Liver (tissue), 8 donors: ENCODE measurements at regions not wholly inside any gene's neighbourhood (a gene's known extent, or its start where the extent isn't known, plus 50 kb on each side); places are given as distances from the start of the nearest gene placed in this dataset.

ENCODE experiments used
- DNase-seq: peaks from one replicate; pipeline ENCODE4 v3.0.0-alpha.2; 2017; ENCODE audit warnings: low spot score
- H3K27ac ChIP-seq, 2 donors: one replicate each; pipeline ENCODE4 v1.7.0; 2013; ENCODE audit warnings: inconsistent platforms in 2 of 2, low read length in 2 of 2, control low read depth in 1 of 2, low read depth in 1 of 2, mild to moderate bottlenecking in 1 of 2
- H3K27me3 ChIP-seq, 4 donors: one replicate each; pipeline versions ENCODE4 v1.6.1 to v1.7.0; 2013; ENCODE audit warnings: low read length in 3 of 4, inconsistent platforms in 1 of 4, mild to moderate bottlenecking in 1 of 4, moderate library complexity in 1 of 4; ENCODE audit not compliant: control insufficient read depth in 4 of 4, insufficient read depth in 4 of 4
- H3K36me3 ChIP-seq, 4 donors: one replicate each; pipeline versions ENCODE4 v1.6.1 to v1.7.0; 2013; ENCODE audit warnings: low read length in 3 of 4, mild to moderate bottlenecking in 3 of 4, low read depth in 1 of 4, moderate library complexity in 1 of 4; ENCODE audit not compliant: control insufficient read depth in 4 of 4, insufficient read depth in 3 of 4
- H3K4me1 ChIP-seq, 4 donors: one replicate each; pipeline versions ENCODE4 v1.6.1 to v1.7.0; 2013; ENCODE audit warnings: low read length in 3 of 4, mild to moderate bottlenecking in 3 of 4, moderate library complexity in 1 of 4; ENCODE audit not compliant: control insufficient read depth in 4 of 4, insufficient read depth in 4 of 4
- H3K4me3 ChIP-seq, 3 donors: one replicate each; pipeline versions ENCODE4 v1.6.1 to v1.7.0; 2013; ENCODE audit warnings: low read length in 3 of 3, control low read depth in 1 of 3, low read depth in 1 of 3, mild to moderate bottlenecking in 1 of 3
- H3K9ac ChIP-seq, 2 donors: one replicate each; pipeline ENCODE4 v1.7.0; 2013; ENCODE audit warnings: low read length in 2 of 2, mild to moderate bottlenecking in 2 of 2, moderate library complexity in 2 of 2, control low read depth in 1 of 2, low read depth in 1 of 2
- H3K9me3 ChIP-seq, 4 donors: one replicate each; pipeline versions ENCODE4 v1.6.1 to v1.7.0; 2013; ENCODE audit warnings: low read length in 3 of 4; ENCODE audit not compliant: control insufficient read depth in 4 of 4
- ATF3 ChIP-seq: IDR thresholded peaks from 2 replicates; pipeline ENCODE4 v1.6.1; 2016; ENCODE audit warnings: antibody characterized with exemption
- CTCF ChIP-seq: fragments of 150-350 bp; IDR thresholded peaks from 2 replicates; pipeline ENCODE4 v1.5.1; 2017; ENCODE audit warnings: improper control_type of control experiment, low read depth, low read length; ENCODE audit not compliant: missing input control
- EGR1 ChIP-seq, 2 donors: IDR thresholded peaks; 2 replicates each; pipeline ENCODE4 v1.6.1; 2016 to 2018; ENCODE audit warnings: antibody characterized with exemption in 2 of 2, low read depth in 2 of 2
- FOXA1 ChIP-seq: IDR thresholded peaks from 2 replicates; pipeline ENCODE4 v1.6.1; 2016; ENCODE audit warnings: antibody characterized with exemption
- FOXA2 ChIP-seq: IDR thresholded peaks from 2 replicates; pipeline ENCODE4 v1.6.1; 2016; ENCODE audit warnings: antibody characterized with exemption
- GABPA ChIP-seq, 2 donors: IDR thresholded peaks in 1 of 2; conservative IDR thresholded peaks in 1 of 2; 2 replicates each; pipeline ENCODE4 v1.6.1; 2016; ENCODE audit warnings: antibody characterized with exemption in 2 of 2, mild to moderate bottlenecking in 1 of 2, moderate library complexity in 1 of 2
- HNF4A ChIP-seq, 2 donors: conservative IDR thresholded peaks; 2 replicates each; pipeline ENCODE4 v1.6.1; 2016; ENCODE audit warnings: antibody characterized with exemption in 2 of 2, mild to moderate bottlenecking in 2 of 2
- HNF4G ChIP-seq: IDR thresholded peaks from 2 replicates; pipeline ENCODE4 v1.6.1; 2016; ENCODE audit warnings: antibody characterized with exemption
- JUND ChIP-seq, 2 donors: IDR thresholded peaks; 2 replicates each; pipeline ENCODE4 v1.6.1; 2016; ENCODE audit warnings: antibody characterized with exemption in 2 of 2
- NR2F2 ChIP-seq: IDR thresholded peaks from 2 replicates; pipeline ENCODE4 v1.6.1; 2016; ENCODE audit warnings: antibody characterized with exemption
- RAD21 ChIP-seq, 2 donors: IDR thresholded peaks; 2 replicates each; pipeline ENCODE4 v1.6.1; 2016; ENCODE audit warnings: antibody characterized with exemption in 2 of 2, mild to moderate bottlenecking in 2 of 2
- REST ChIP-seq: IDR thresholded peaks from 2 replicates; pipeline ENCODE4 v1.6.1; 2016; ENCODE audit warnings: antibody characterized with exemption, mild to moderate bottlenecking
- RXRA ChIP-seq, 2 donors: IDR thresholded peaks; 2 replicates each; pipeline ENCODE4 v1.6.1; 2017 to 2018; ENCODE audit warnings: antibody characterized with exemption in 2 of 2, mild to moderate bottlenecking in 1 of 2
- SP1 ChIP-seq: IDR thresholded peaks from 2 replicates; pipeline ENCODE4 v1.6.1; 2018; ENCODE audit warnings: antibody characterized with exemption, mild to moderate bottlenecking
- TAF1 ChIP-seq: conservative IDR thresholded peaks from 2 replicates; pipeline ENCODE4 v1.6.1; 2016; ENCODE audit warnings: antibody characterized with exemption, mild to moderate bottlenecking
- YY1 ChIP-seq: IDR thresholded peaks from 2 replicates; pipeline ENCODE4 v1.6.1; 2016; ENCODE audit warnings: antibody characterized with exemption, mild to moderate bottlenecking
- WGBS: extraction: QIAGEN DNeasy Blood & Tissue Kit; methylation state at CpG from one replicate; pipeline ENCODE4 v1.1.7; 2013; 5-methylcytosine and 5-hydroxymethylcytosine counted together
- TF ChIP-seq, protein P1 (sequence below): IDR thresholded peaks from 2 replicates; pipeline ENCODE4 v1.6.1; 2016; ENCODE audit warnings: antibody characterized with exemption
- TF ChIP-seq, protein P2 (sequence below): IDR thresholded peaks from 2 replicates; pipeline ENCODE4 v1.6.1; 2016; ENCODE audit warnings: antibody characterized with exemption
- donor health status: healthy.
- donor health status: healthy.
- donor health status: healthy.
- donor health status: healthy.
- donor health status: healthy.

DNA sequence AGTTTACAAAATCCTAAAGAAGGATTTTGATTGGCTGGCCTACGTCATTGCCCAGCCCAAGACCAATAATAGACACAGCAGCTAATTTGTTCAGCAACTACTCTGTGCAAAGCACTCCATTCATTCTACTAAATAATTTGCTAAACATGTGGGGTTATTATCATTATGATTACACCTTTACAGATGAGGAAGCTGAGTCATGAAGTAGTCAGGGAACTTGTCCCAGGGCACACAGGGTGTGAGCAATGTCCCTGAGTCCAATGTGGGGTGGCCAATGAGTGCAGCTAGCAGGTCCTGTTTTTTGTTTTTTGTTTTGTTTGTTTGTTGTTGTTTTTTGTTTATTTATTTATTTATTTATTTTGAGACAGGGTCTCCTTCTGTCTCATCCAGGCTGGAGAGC lies 183.6 kb downstream of the ABHD5 start:
- H3K9me3 ChIP-seq: no peaks in the 10 kb centered on the region
- H3K4me1 ChIP-seq: no peaks in the 10 kb centered on the region
- DNase-seq: no peak
- no peak overlapping the region for H3K4me3 ChIP-seq
- H3K27me3 ChIP-seq: peaks cover 0 to 2% (median 0%) of the 10 kb centered on the region in 4 donors
- no peak overlapping the region for H3K9ac ChIP-seq
- TF ChIP-seq NR2F2 (no peak), JUND (IDR thresholded peaks at IDR 0.05) (no peak), HNF4A (conservative IDR thresholded peaks at IDR 0.05) (no peak), ATF3 (no peak), HNF4G (no peak), TAF1 (no peak), SP1 (no peak), REST (no peak), GABPA (IDR thresholded peaks at IDR 0.05 in 1 of 2, conservative IDR thresholded peaks at IDR 0.05 in 1 of 2) (no peak), RAD21 (IDR thresholded peaks at IDR 0.05) (no peak), EGR1 (IDR thresholded peaks at IDR 0.05; ENCODE audit: low read depth in 2 of 2) (no peak), CTCF (no peak), YY1 (no peak), FOXA2 (no peak), RXRA (IDR thresholded peaks at IDR 0.05) (no peak), FOXA1 (no peak)
- TF ChIP-seq, protein P1, sequence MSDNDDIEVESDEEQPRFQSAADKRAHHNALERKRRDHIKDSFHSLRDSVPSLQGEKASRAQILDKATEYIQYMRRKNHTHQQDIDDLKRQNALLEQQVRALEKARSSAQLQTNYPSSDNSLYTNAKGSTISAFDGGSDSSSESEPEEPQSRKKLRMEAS: no peak
- no peaks in the 10 kb centered on the region for H3K36me3 ChIP-seq
- 83% methylated on average over 1 of the region's 1 CpG for WGBS
- no peak overlapping the region for H3K27ac ChIP-seq

DNA sequence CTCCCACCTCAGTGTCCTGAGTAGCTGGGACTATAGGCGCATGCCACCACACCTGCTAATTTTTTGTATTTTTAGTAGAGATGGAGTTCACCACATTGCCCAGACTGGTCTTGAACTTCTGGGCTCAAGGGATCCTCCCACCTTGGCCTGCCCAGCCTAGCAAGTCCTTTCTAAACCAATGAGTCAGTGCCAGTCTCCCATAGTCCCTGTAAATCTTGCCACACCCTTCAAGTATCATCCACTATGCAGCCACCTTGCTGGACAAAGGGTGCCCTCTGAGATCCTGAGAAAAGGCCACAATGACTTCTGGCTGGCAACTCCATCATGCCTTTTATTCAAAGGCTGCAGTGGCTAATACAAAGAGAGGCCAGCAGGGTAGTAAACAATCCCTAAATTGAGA lies 184.0 kb downstream of the ABHD5 start:
- Histone ChIP-seq H3K36me3 (no peaks in the 10 kb centered on the region), H3K27ac (no peak overlapping the region), H3K9me3 (no peaks in the 10 kb centered on the region), H3K4me3 (no peak overlapping the region), H3K4me1 (no peaks in the 10 kb centered on the region), H3K27me3 (peaks cover 0 to 2% (median 0%) of the 10 kb centered on the region in 4 donors), H3K9ac (no peak overlapping the region)
- TF ChIP-seq JUND (IDR thresholded peaks at IDR 0.05) (no peak), FOXA2 (no peak), NR2F2 (no peak), SP1 (no peak), RXRA (IDR thresholded peaks at IDR 0.05) (no peak), YY1 (no peak), HNF4A (conservative IDR thresholded peaks at IDR 0.05) (no peak), TAF1 (no peak), HNF4G (no peak), ATF3 (no peak), RAD21 (IDR thresholded peaks at IDR 0.05) (no peak), CTCF (no peak), EGR1 (IDR thresholded peaks at IDR 0.05; ENCODE audit: low read depth in 2 of 2) (no peak), FOXA1 (no peak)
- TF ChIP-seq, protein P1: no peak
- TF ChIP-seq, protein P2, sequence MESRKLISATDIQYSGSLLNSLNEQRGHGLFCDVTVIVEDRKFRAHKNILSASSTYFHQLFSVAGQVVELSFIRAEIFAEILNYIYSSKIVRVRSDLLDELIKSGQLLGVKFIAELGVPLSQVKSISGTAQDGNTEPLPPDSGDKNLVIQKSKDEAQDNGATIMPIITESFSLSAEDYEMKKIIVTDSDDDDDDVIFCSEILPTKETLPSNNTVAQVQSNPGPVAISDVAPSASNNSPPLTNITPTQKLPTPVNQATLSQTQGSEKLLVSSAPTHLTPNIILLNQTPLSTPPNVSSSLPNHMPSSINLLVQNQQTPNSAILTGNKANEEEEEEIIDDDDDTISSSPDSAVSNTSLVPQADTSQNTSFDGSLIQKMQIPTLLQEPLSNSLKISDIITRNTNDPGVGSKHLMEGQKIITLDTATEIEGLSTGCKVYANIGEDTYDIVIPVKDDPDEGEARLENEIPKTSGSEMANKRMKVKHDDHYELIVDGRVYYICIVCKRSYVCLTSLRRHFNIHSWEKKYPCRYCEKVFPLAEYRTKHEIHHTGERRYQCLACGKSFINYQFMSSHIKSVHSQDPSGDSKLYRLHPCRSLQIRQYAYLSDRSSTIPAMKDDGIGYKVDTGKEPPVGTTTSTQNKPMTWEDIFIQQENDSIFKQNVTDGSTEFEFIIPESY: no peak
- DNase-seq: no peak
- 96% methylated on average over 1 of the region's 1 CpG for WGBS
